Muscle layer of colon (tissue), 2 donors: ENCODE measurements at regions not wholly inside any gene's neighbourhood (a gene's known extent, or its start where the extent isn't known, plus 50 kb on each side); places are given as distances from the start of the nearest gene placed in this dataset.

Experiments
- H3K27ac ChIP-seq: one replicate; pipeline ENCODE4 v1.7.0; 2013; ENCODE audit warnings: low read depth, mild to moderate bottlenecking, low read length, moderate library complexity
- H3K27me3 ChIP-seq, 2 donors: one replicate each; pipeline ENCODE4 v1.7.0; 2013; ENCODE audit warnings: low read length in 2 of 2, mild to moderate bottlenecking in 2 of 2; ENCODE audit not compliant: insufficient read depth in 2 of 2, control insufficient read depth in 1 of 2
- H3K36me3 ChIP-seq: one replicate; pipeline ENCODE4 v1.7.0; 2013; ENCODE audit warnings: mild to moderate bottlenecking, low read length; ENCODE audit not compliant: insufficient read depth
- H3K4me1 ChIP-seq: one replicate; pipeline ENCODE4 v1.7.0; 2013; ENCODE audit warnings: mild to moderate bottlenecking, low read length; ENCODE audit not compliant: insufficient read depth
- H3K4me3 ChIP-seq, 2 donors: one replicate each; pipeline ENCODE4 v1.7.0; 2013; ENCODE audit warnings: low read length in 2 of 2, low read depth in 1 of 2, mild to moderate bottlenecking in 1 of 2, moderate library complexity in 1 of 2
- H3K9ac ChIP-seq: one replicate; pipeline ENCODE4 v1.7.0; 2013; ENCODE audit warnings: low read length
- H3K9me3 ChIP-seq: one replicate; pipeline ENCODE4 v1.7.0; 2013; ENCODE audit warnings: mild to moderate bottlenecking, low read length
- donor health status: abdominal sarcoma.
- donor health status: Adenocarcinoma of cecum.

GRCh38 chr15:31901501-31901900 lies 128.8 kb upstream of the CHRNA7 start:
- Histone ChIP-seq H3K27me3 (no peaks in the 10 kb centered on the region), H3K4me3 (no peak overlapping the region), H3K9me3 (no peaks in the 10 kb centered on the region), H3K9ac (no peak overlapping the region), H3K4me1 (no peaks in the 10 kb centered on the region), H3K27ac (no peak overlapping the region), H3K36me3 (no peaks in the 10 kb centered on the region)

DNA sequence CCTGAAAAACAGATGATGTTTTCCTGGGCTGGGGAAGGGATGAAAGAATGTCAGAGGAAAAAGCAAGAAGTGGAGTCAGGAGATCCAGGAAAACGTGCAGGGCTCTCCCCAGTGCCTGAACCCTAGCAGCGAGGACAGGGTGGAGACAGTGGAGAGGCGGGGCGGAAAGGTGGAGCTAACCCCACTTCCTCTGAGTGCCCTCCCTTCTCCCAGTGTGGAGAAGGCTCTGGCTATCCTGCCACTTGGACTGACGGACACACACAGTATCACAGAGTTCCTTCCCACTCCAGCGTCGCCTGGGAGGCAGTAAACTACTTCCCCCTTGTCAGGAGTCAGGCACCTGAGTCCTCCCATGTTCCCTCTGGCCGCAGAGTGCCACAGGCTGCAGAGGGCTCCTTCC lies 125.3 kb upstream of the CHRNA7 start:
- Histone ChIP-seq H3K4me3 (no peak overlapping the region), H3K4me1 (no peaks in the 10 kb centered on the region), H3K27ac (no peak overlapping the region), H3K9me3 (no peaks in the 10 kb centered on the region), H3K9ac (no peak overlapping the region), H3K27me3 (no peaks in the 10 kb centered on the region), H3K36me3 (no peaks in the 10 kb centered on the region)

GRCh38 chr15:31925541-31925940 lies 104.8 kb upstream of the CHRNA7 start:
- Histone ChIP-seq H3K27me3 (no peaks in the 10 kb centered on the region), H3K9ac (no peak overlapping the region), H3K9me3 (no peaks in the 10 kb centered on the region), H3K4me3 (no peak overlapping the region), H3K36me3 (no peaks in the 10 kb centered on the region), H3K27ac (no peak overlapping the region), H3K4me1 (no peaks in the 10 kb centered on the region)

DNA sequence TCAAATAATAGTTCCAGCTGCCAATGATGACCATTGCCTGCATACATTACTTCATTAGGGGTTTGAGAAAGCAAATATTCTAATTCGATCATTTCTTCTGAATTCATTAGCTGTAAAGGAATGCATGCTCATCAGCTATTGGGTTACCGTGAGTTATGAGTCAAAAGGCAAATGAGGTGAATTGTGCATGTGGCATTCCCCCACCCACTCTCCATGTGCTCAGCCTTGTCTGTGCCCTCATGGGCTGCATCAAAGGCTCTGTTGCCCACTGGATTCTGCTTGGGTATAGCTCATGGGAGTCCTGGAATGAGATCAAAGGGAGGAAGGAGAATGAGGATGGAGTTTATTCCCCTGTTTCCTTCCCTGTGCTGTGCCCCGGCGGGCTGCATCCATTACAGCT lies 99.3 kb upstream of the CHRNA7 start:
- Histone ChIP-seq H3K27ac (no peak overlapping the region), H3K9me3 (no peaks in the 10 kb centered on the region), H3K9ac (no peak overlapping the region), H3K36me3 (no peaks in the 10 kb centered on the region), H3K27me3 (no peaks in the 10 kb centered on the region), H3K4me1 (no peaks in the 10 kb centered on the region), H3K4me3 (no peak overlapping the region)

DNA sequence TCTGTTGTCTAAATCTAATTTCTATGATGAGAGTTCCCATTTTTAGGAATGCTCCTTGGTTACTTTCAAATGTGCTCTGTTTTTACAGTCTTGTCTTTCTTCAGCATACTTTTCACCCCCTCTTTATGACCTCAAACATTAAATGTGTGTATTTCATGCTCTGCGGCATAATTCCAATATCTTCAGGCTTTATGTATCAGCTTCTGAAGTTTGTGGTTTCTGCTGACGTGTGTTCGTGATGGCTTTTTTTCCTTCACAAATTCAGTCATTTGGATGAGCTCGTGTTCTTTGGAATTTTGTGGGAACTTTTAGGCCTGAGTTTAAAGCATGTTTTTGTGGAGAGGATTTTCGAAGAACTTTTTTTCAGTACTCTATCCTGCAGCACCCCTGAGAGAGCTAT lies 97.7 kb upstream of the CHRNA7 start:
- no peak overlapping the region for H3K27ac ChIP-seq
- H3K4me1 ChIP-seq, result no peaks in the 10 kb centered on the region
- H3K36me3 ChIP-seq, result no peaks in the 10 kb centered on the region
- no peak overlapping the region for H3K9ac ChIP-seq
- H3K9me3 ChIP-seq, result no peaks in the 10 kb centered on the region
- no peaks in the 10 kb centered on the region for H3K27me3 ChIP-seq
- no peak overlapping the region for H3K4me3 ChIP-seq

GRCh38 chr15:31934821-31935220 lies 95.5 kb upstream of the CHRNA7 start:
- no peak overlapping the region for H3K27ac ChIP-seq

DNA sequence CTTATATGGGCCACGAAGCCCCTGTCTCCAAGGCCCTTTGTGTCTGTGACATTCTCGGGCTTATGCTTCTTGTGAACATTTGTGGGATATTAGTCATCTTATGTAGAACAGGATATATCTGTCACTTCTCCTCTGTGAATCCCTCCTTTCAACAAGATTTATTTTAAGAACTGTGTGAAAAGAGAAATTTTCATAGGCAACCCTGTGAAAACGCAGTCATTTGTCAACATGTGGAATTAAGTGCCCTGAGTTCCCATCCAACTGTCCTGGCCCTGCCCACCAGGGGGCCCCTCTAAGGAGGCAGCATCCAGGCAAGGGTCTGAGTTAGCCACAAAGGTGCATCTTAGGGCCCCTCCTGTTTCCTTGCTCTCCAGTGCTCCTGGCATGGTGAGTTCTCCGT lies 76.8 kb upstream of the CHRNA7 start:
- no peak overlapping the region for H3K9ac ChIP-seq
- no peaks in the 10 kb centered on the region for H3K27me3 ChIP-seq
- H3K9me3 ChIP-seq, result no peaks in the 10 kb centered on the region
- no peak overlapping the region for H3K4me3 ChIP-seq
- no peaks in the 10 kb centered on the region for H3K36me3 ChIP-seq
- H3K4me1 ChIP-seq, result no peaks in the 10 kb centered on the region
- H3K27ac ChIP-seq, result no peak overlapping the region

More at GRCh38 chr15:31934821-31935220, 95.5 kb upstream of the CHRNA7 start:
- Histone ChIP-seq H3K27me3 (no peaks in the 10 kb centered on the region), H3K9ac (no peak overlapping the region), H3K4me3 (no peak overlapping the region), H3K4me1 (no peaks in the 10 kb centered on the region), H3K36me3 (no peaks in the 10 kb centered on the region), H3K9me3 (no peaks in the 10 kb centered on the region)

DNA sequence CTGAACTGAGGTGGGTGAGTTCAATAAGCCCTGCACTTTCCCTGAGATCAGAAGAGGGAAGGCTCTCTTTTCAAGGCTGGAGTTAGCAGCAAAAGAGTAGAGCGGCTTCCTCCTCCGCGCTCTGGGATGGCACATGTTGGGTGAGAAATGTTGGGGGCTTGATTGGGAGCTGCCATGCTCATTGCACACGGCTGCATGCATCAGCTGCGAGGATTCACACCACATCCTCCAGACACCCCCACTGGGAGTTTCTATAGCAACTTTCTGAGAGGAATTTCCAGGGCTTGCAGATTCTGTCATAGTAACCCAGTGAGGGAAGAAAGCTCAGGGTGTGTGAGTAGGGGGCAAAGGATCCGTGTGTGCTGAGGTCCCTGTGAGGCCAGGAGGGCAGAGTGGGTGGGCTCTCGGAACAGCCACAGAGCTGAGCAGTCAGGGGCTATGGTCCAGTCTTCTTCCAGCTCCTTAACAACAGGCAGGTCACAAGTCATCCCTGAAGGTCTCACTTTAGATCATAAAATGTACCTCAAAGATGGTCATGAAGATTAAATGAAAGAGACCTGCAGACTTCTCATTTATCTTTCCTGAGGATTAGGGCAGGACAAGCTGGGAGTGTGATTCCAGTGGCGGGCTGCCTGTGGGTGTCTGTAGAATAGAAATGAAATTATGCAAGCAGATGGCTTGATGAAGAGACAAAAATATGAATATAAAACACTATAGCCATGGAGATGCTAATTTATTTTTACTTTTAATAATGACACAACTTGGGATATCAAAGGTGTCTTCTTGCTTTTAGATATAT lies 75.7 kb upstream of the CHRNA7 start:
- H3K27me3 ChIP-seq, result no peaks in the 10 kb centered on the region
- H3K9me3 ChIP-seq, result no peaks in the 10 kb centered on the region
- no peak overlapping the region for H3K4me3 ChIP-seq
- no peaks in the 10 kb centered on the region for H3K36me3 ChIP-seq
- no peak overlapping the region for H3K9ac ChIP-seq
- H3K4me1 ChIP-seq, result no peaks in the 10 kb centered on the region
- no peak overlapping the region for H3K27ac ChIP-seq

DNA sequence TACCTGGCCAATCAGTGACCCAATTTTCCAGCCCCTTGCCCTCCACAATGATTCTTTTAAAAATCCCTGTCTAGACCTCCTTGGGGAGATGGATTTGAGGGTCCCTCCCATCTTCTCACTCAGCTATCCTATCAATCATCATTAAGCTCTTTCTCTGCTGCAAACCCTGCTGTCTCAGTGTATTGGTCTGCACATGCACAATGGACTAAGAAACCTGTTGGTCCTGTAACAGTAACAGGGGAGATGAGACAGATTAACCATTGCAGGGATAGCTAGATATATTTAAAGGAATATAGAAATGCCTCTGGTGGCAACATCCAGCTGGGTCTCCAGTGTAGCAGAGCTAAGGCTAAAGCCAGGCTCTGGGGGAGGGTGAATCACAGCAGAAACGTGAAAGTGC lies 74.6 kb upstream of the CHRNA7 start:
- H3K9ac ChIP-seq, result no peak overlapping the region
- no peaks in the 10 kb centered on the region for H3K9me3 ChIP-seq
- no peak overlapping the region for H3K27ac ChIP-seq
- H3K4me1 ChIP-seq, result no peaks in the 10 kb centered on the region
- no peak overlapping the region for H3K4me3 ChIP-seq
- H3K36me3 ChIP-seq, result no peaks in the 10 kb centered on the region
- H3K27me3 ChIP-seq, result no peaks in the 10 kb centered on the region

DNA sequence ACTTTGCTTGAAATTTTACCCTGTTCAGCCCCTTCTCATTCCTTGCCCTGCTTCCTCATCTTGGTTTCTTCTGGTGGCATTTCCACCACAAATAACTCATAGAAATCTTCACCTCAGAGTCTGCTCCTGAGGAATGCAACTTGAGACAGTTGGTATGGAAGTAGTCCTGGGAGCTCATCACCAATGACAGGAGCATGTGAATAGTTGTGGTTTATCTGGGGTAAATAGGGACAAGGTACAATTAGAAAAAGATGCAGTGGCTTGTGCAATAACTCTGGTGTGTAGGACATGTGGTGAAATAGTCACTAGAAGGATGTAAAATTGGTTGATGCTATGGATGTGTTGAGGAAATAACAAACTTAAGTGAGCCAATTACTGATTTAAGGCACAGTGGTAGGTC lies 72.7 kb upstream of the CHRNA7 start:
- Histone ChIP-seq H3K9me3 (no peaks in the 10 kb centered on the region), H3K9ac (no peak overlapping the region), H3K27ac (no peak overlapping the region), H3K4me1 (no peaks in the 10 kb centered on the region), H3K4me3 (no peak overlapping the region), H3K27me3 (no peaks in the 10 kb centered on the region), H3K36me3 (no peaks in the 10 kb centered on the region)

DNA sequence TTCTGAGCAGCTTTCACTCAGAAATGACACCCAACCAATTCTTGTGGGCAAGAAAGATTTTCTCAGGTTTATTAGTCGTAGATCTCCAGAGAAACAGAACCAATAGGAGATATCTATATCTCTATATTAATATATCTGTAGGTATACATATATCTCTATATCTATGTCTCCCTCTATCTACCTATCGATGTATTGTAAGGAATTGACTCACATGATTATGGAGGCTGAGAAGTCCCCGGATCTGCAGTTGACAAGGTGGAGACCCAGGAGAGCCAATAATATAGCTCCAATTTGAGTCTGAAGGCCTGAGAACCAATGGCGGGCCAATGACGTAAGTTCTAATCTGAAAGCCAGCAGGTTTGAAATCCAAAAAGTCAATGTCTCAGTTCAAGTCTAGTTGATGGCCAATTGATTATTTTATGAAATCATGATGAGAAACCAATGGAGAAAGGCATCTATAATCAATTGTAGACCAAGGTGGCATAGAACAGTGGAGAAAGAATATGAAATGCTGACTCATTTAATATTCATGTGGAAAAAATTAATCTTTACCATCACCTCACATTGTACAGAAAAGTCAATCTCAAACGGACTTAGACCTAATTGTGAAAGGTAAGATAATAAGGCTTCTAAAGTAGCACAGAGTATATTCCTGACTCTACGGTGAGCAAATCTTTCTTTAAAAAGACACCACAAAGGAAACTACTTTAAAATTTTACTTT lies 65.6 kb upstream of the CHRNA7 start:
- Histone ChIP-seq H3K4me3 (no peak overlapping the region), H3K27me3 (no peaks in the 10 kb centered on the region), H3K36me3 (no peaks in the 10 kb centered on the region), H3K9ac (no peak overlapping the region), H3K27ac (no peak overlapping the region), H3K4me1 (no peaks in the 10 kb centered on the region), H3K9me3 (no peaks in the 10 kb centered on the region)

DNA sequence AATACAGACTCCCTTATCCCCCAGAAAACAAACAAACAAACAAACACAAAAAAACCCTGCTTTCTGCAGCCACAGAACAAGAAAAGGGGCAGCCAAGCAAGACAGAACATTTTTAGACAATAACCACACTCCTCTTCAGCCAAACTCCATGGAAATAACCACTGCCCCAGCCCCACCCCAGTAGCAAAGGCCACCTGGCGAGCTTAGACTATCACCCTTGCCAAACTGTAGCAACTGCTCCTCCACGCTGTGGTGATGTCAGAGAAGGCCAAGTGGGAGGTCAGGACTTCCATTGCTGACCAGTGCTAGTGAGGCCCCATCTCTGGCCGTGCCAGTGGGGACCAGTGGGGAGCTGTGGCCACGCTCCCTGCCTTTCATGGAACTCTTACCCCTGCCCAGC lies 60.3 kb upstream of the CHRNA7 start:
- no peak overlapping the region for H3K4me3 ChIP-seq
- no peaks in the 10 kb centered on the region for H3K4me1 ChIP-seq
- no peaks in the 10 kb centered on the region for H3K36me3 ChIP-seq
- H3K9ac ChIP-seq, result no peak overlapping the region
- H3K27me3 ChIP-seq, result no peaks in the 10 kb centered on the region
- no peak overlapping the region for H3K27ac ChIP-seq
- no peaks in the 10 kb centered on the region for H3K9me3 ChIP-seq
